ENCODE measurements at regions not wholly inside any gene's neighbourhood (a gene's known extent, or its start where the extent isn't known, plus 50 kb on each side); places are given as distances from the start of the nearest gene placed in this dataset.
A peak's percentile ranks its signal among the peaks of the same experiment; 100 is the strongest.

- no peak for DNase-seq
These were observed 51.6 kb upstream of the DYNLRB2 start for GRCh38 chr16:80489173-80489572.

GRCh38 chr16:80488167-80488566 is 52.6 kb upstream of the DYNLRB2 start:
- DNase-seq = no peak

DNA sequence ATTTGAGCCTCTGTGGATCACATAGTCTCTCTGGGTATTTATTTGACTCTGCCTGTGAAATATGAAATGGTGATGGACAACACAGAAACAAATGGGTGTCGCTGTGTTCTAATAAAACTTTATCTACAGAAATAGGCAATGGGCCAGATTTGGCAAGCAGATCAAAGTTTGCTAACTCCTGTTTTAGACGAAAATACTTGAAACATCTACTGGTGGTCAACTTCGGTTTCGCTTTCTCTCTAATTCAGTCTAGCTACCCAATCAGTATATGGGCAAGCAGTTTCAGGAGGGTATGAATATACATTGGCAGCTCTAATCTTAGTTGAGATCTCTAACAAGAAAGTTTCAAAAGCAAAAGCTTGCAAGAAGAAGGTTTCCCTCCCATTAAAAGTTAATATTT is 60.1 kb upstream of the DYNLRB2 start:
- DNase-seq = no peak

- DNase-seq = no peak
These were observed 63.0 kb upstream of the DYNLRB2 start for GRCh38 chr16:80477838-80478237.

- no peak for DNase-seq
These were observed 72.8 kb upstream of the DYNLRB2 start for GRCh38 chr16:80468029-80468428.

- DNase-seq = peak; percentile 59
These were observed 74.5 kb upstream of the DYNLRB2 start for GRCh38 chr16:80466024-80466987.

DNA sequence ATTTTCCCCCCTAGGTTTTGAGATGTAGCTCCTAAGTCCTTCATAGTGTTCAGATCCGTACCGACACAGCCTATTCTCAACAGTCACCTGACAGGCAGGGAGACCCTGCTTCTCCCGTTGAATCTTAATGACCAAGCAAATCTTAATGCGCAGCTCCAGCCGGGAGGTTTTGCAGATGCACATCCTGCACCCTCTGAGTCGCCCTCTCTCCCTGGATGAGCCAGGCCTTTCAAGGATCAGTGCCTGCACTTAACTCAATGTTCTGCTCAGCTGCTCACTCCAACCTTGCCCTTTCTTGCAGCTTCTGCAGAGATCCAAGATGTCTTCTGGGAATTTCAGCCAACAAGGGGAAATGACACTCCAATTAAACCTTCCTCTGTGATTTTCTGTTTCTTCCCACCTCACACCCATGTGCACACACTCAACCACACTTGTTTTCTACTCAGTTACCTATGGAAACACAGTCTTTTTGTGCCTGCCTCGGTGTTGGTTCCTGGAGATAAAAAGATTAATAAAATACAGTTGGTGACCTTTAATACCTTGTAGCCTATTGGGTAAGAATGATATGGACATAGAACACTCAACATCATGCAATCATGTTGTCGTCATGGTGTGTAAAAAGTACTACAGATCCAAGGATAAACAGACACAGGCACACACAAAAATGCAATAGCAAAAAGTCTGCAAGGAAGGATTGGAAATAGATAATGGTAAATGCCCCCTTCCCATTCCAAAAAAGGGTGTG is 76.9 kb upstream of the DYNLRB2 start:
- DNase-seq = no peak

GRCh38 chr16:80463326-80463725 is 77.5 kb upstream of the DYNLRB2 start:
- no peak for DNase-seq

- DNase-seq = no peak
These were observed 77.9 kb upstream of the DYNLRB2 start for GRCh38 chr16:80462917-80463316.

DNA sequence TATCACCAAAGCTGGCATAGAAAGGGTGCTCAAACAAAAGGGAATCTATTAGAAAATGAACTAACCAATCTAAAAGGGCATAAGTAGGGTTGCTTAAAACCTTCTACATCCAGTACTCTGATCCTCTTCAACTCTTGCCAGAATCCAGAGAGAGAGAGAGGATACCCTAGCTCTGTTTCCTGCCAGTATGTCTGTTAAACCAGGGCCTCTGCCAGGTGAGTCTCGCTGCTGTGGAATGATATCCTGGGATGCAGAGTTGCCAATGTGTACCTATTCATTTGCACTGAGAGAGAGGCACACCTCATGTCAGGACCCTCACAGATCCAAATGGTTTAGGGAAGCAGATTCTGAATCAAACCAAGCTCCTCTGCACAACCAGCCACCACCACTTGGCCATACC is 79.8 kb upstream of the DYNLRB2 start:
- DNase-seq = no peak

GRCh38 chr16:80459966-80460365 is 80.8 kb upstream of the DYNLRB2 start:
- no peak for DNase-seq

- DNase-seq = no peak
These were observed 81.4 kb upstream of the DYNLRB2 start for GRCh38 chr16:80459331-80459777.

DNA sequence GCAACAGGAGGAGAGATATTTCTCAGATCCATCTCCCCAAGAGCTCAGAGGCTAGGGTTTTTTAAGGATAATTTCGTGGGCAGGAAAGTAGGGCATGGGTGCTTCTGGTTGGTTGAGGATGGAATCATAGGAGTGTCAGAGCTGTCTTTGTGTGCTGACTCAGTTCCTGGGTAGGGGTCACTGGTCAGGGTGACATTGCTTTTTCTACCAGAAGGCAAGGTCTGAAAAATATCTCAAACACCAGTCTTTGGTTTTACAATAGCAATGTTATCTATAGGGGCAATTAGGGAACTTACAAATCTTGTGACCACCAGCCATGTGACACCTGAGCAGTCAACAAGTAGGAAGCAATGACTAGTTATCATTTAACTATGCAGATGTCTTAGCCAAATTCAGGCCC is 82.9 kb upstream of the DYNLRB2 start:
- DNase-seq = no peak

DNA sequence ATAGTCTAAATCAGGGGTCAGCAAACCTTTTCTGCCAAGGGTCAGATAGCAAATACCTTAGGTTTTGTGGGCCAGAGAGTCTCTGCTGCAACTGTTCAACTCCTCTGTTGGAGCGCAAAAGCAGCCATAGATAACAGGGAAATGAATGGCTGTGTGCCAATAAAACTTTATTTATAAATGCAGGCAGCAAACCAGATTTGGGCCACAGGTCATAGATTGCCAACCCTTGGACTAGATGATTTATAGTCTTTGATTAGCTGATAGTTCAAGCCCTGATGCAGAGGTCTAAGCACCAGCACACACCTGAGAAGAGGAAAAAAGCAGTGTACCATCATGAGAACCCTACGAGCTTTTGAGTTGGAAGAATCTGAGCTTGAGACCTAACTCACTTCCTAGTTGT is 86.0 kb upstream of the DYNLRB2 start:
- no peak for DNase-seq

DNA sequence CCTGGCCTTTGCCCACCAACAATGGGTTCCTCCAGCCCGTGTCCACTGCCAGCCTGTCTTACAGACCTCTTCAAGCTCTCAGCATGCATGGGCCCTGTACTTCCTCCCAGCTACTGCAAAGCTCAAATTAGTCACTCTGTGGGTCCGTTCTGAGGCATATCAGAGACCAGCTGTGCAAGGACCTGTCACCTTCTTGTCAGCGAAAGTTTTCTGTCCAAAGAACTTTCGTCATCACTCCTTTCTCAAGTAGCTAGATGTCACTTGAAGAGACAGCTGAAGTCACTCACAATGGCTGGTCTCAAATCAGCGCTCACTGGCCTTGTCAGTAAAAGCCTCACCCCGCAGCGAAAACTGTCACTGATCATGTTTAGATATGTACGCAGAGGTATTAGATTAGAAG is 91.4 kb upstream of the DYNLRB2 start:
- DNase-seq = no peak

GRCh38 chr16:80447241-80447640 is 93.6 kb upstream of the DYNLRB2 start:
- DNase-seq = no peak

DNA sequence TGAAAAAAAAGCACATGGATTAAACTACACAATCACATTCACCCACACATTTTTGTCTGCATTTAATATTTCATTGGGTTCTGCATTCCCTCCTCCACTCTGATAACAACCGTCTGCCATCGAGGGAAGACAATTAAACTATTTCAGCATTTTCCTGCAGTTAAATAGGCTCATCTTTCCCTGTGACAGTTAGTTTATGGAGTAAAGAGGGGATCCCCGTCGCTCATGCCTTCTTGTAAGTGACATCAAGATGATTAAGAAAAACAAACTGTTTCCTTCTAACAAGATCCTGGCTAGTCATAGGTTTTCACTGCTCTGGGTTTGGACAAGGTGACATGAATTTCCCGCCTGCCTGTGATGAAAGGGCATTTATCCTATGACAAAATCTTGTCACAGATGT is 98.0 kb upstream of the DYNLRB2 start:
- DNase-seq = no peak

- DNase-seq = no peak
These were observed 98.9 kb upstream of the DYNLRB2 start for GRCh38 chr16:80441935-80442334.

DNA sequence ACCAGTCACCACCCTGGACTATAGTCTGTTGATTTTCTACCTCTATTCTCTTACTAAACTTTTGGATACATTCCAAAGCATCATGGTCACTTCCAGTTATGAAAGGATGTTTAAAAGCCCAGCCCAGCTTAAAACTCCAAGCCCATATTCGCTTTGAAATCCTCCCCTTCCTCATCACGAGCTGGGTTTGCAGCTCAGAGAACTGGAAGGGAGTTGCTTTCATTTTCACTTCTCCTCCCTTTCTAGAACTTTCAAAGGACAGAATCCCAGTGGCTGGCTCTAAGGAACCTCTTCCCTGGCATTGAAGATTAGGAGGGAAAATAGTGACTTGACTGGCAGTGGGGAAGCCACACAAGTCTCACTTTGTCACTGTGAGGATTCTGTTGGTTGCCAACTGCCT is 100.1 kb upstream of the DYNLRB2 start:
- DNase-seq = no peak

- no peak for DNase-seq
These were observed 103.1 kb upstream of the DYNLRB2 start for GRCh38 chr16:80437707-80438106.

- no peak for DNase-seq
These were observed 104.3 kb upstream of the DYNLRB2 start for GRCh38 chr16:80436510-80436909.

GRCh38 chr16:80433623-80434022 is 107.2 kb upstream of the DYNLRB2 start:
- DNase-seq = no peak

DNA sequence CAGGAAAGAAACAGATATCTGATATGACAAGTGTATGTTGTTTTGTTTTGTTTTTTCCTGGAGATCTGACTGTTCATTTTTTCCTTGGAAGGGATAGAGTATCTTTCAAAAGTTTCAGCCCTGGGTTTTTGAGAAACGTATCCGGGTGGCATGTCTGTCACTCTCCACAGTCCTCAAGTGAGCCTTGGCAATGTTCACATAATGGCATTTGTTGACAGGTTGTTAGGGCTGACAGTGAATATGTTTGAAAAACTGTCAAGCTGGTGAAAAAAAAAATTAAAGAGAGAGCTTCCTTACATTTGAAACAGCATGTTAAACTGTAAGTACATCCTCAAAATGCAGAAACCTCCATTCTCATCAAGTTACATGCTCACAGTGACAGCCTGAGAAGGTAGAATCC is 113.0 kb upstream of the DYNLRB2 start:
- DNase-seq = no peak

All from CD4-positive, alpha-beta T cell treated with Interleukin-10 for 1 hour (primary cell).